H9 (cell line): ENCODE measurements at regions not wholly inside any gene's neighbourhood (a gene's known extent, or its start where the extent isn't known, plus 50 kb on each side); places are given as distances from the start of the nearest gene placed in this dataset.

Source experiments
- DNase-seq: peaks from one replicate; pipeline ENCODE4 v3.0.0-alpha.2; 2017
- H2AFZ ChIP-seq: one replicate; pipeline ENCODE4 v1.6.1; 2013; ENCODE audit warnings: mild to moderate bottlenecking, low read length, control low read depth, moderate library complexity
- H2AK5ac ChIP-seq: 2 replicates; pipeline ENCODE4 v1.6.1; 2013; ENCODE audit warnings: low read length, control low read depth, mixed read lengths; ENCODE audit not compliant: insufficient read length
- H2BK120ac ChIP-seq: one replicate; pipeline ENCODE4 v1.6.1; 2013; ENCODE audit warnings: low read depth, mild to moderate bottlenecking, low read length, control low read depth, inconsistent platforms; ENCODE audit not compliant: poor library complexity, severe bottlenecking
- H2BK12ac ChIP-seq: 2 replicates; pipeline ENCODE4 v1.6.1; 2013; ENCODE audit warnings: low read length, control low read depth, mixed read lengths, low read depth; ENCODE audit not compliant: insufficient read length
- H2BK15ac ChIP-seq: 2 replicates; pipeline ENCODE4 v1.6.1; 2013; ENCODE audit warnings: low read depth, low read length, control low read depth
- H2BK20ac ChIP-seq: one replicate; pipeline ENCODE4 v1.6.1; 2013; ENCODE audit warnings: low read depth, mild to moderate bottlenecking, low read length, control low read depth, inconsistent platforms; ENCODE audit not compliant: poor library complexity, severe bottlenecking
- H2BK5ac ChIP-seq: 2 replicates; pipeline ENCODE4 v1.6.1; 2013; ENCODE audit warnings: low read length, control low read depth, mixed read lengths; ENCODE audit not compliant: insufficient read length
- H3K14ac ChIP-seq: 2 replicates; pipeline ENCODE4 v1.6.1; 2013; ENCODE audit warnings: low read length, control low read depth; ENCODE audit not compliant: insufficient read depth
- H3K18ac ChIP-seq: 2 replicates; pipeline ENCODE4 v1.6.1; 2013; ENCODE audit warnings: low read depth, mild to moderate bottlenecking, mixed read lengths, low read length, control low read depth; ENCODE audit not compliant: insufficient read length
- H3K23ac ChIP-seq: 2 replicates; pipeline ENCODE4 v1.6.1; 2013; ENCODE audit warnings: low read length, control low read depth, mixed read lengths, low read depth; ENCODE audit not compliant: insufficient read length
- H3K23me2 ChIP-seq: 2 replicates; pipeline ENCODE4 v1.6.1; 2013; ENCODE audit warnings: low read depth, mild to moderate bottlenecking, mixed read lengths, low read length, control low read depth; ENCODE audit not compliant: insufficient read length, poor library complexity, severe bottlenecking
- H3K27ac ChIP-seq: 2 replicates; pipeline ENCODE4 v1.5.1; 2013; ENCODE audit warnings: low read length, control low read depth, mixed read lengths, low read depth; ENCODE audit not compliant: insufficient read length
- H3K27me3 ChIP-seq: 2 replicates; pipeline ENCODE4 v1.6.1; 2013; ENCODE audit warnings: low read length, control low read depth, inconsistent platforms; ENCODE audit not compliant: insufficient read depth
- H3K4ac ChIP-seq: 2 replicates; pipeline ENCODE4 v1.6.1; 2013; ENCODE audit warnings: low read depth, mild to moderate bottlenecking, control low read depth, inconsistent platforms, low read length, moderate library complexity
- H3K4me1 ChIP-seq: 2 replicates; pipeline ENCODE4 v1.6.1; 2013; ENCODE audit warnings: low read length, control low read depth, inconsistent platforms; ENCODE audit not compliant: insufficient read depth
- H3K4me2 ChIP-seq: 2 replicates; pipeline ENCODE4 v1.6.1; 2013; ENCODE audit warnings: low read length, control low read depth, mixed read lengths; ENCODE audit not compliant: insufficient read length, insufficient read depth
- H3K56ac ChIP-seq: 2 replicates; pipeline ENCODE4 v1.6.1; 2013; ENCODE audit warnings: low read depth, mild to moderate bottlenecking, mixed read lengths, low read length, control low read depth; ENCODE audit not compliant: insufficient read length
- H3K79me1 ChIP-seq: 2 replicates; pipeline ENCODE4 v1.6.1; 2013; ENCODE audit warnings: low read depth, mild to moderate bottlenecking, moderate library complexity, low read length, control low read depth, inconsistent platforms; ENCODE audit not compliant: insufficient read depth, poor library complexity, severe bottlenecking
- H3K79me2 ChIP-seq: 2 replicates; pipeline ENCODE4 v1.6.1; 2013; ENCODE audit warnings: low read length, control low read depth, inconsistent platforms; ENCODE audit not compliant: insufficient read depth
- H3K9ac ChIP-seq: 2 replicates; pipeline ENCODE4 v1.6.1; 2013; ENCODE audit warnings: low read length, control low read depth, mixed read lengths; ENCODE audit not compliant: insufficient read length; ENCODE audit errors: extremely low read depth
- H3K9me3 ChIP-seq: one replicate; pipeline ENCODE4 v1.6.1; 2013; ENCODE audit warnings: low read depth, low read length, inconsistent platforms; ENCODE audit not compliant: control insufficient read depth
- H3T11ph ChIP-seq: one replicate; pipeline ENCODE4 v1.6.1; 2013; ENCODE audit warnings: mild to moderate bottlenecking, low read length, control low read depth, inconsistent platforms
- H4K20me1 ChIP-seq: one replicate; pipeline ENCODE4 v1.6.1; 2013; ENCODE audit not compliant: control insufficient read depth, insufficient read length, insufficient read depth
- H4K5ac ChIP-seq: 2 replicates; pipeline ENCODE4 v1.6.1; 2013; ENCODE audit warnings: low read depth, mild to moderate bottlenecking, mixed read lengths, low read length, control low read depth; ENCODE audit not compliant: insufficient read length
- H4K8ac ChIP-seq: replicated peaks from 2 replicates; pipeline ENCODE4 v1.6.1; 2013; ENCODE audit warnings: low read length, control low read depth, mixed read lengths, low read depth; ENCODE audit not compliant: insufficient read length
- H4K91ac ChIP-seq: 2 replicates; pipeline ENCODE4 v1.6.1; 2013; ENCODE audit warnings: low read depth, mild to moderate bottlenecking, moderate library complexity, mixed read lengths, low read length, control low read depth; ENCODE audit not compliant: insufficient read length
- H3K27ac Mint-ChIP-seq, 3 experiments: 2 replicates in 2 of 3; 3 replicates in 1 of 3; pipeline ENCODE4 v1.8.0; 2020 to 2021; ENCODE audit warnings: mixed read lengths in 3 of 3, mild to moderate bottlenecking in 1 of 3, moderate library complexity in 1 of 3
- H3K27me3 Mint-ChIP-seq: 2 replicates; pipeline ENCODE4 v1.8.0; 2021; ENCODE audit warnings: low read depth, mild to moderate bottlenecking, moderate library complexity, mixed read lengths
- H3K36me3 Mint-ChIP-seq, 3 experiments: 2 replicates in 2 of 3; 3 replicates in 1 of 3; pipeline ENCODE4 v1.8.0; 2020 to 2021; ENCODE audit warnings: low read depth in 3 of 3, mixed read lengths in 3 of 3; ENCODE audit not compliant: insufficient read depth in 1 of 3
- H3K4me1 Mint-ChIP-seq, 2 experiments: 2 replicates each; pipeline ENCODE4 v1.8.0; 2020; ENCODE audit warnings: mixed read lengths in 2 of 2
- H3K4me3 Mint-ChIP-seq, 2 experiments: 2 replicates in 1 of 2; 3 replicates in 1 of 2; pipeline ENCODE4 v1.8.0; 2020 to 2021; ENCODE audit warnings: mild to moderate bottlenecking in 2 of 2, mixed read lengths in 2 of 2, moderate library complexity in 1 of 2
- H3K9me3 Mint-ChIP-seq, 2 experiments: 2 replicates in 1 of 2; 3 replicates in 1 of 2; pipeline ENCODE4 v1.8.0; 2020; ENCODE audit warnings: mild to moderate bottlenecking in 2 of 2, mixed read lengths in 2 of 2, moderate library complexity in 1 of 2
- WGBS: extraction: QIAGEN DNeasy Blood & Tissue Kit; methylation state at CpG from one replicate; pipeline ENCODE4 v1.1.7; 2013; ENCODE audit warnings: missing lambda C conversion rate, low lambda C conversion rate, mixed read lengths; ENCODE audit not compliant: insufficient read length; ENCODE audit errors: extremely low coverage; 5-methylcytosine and 5-hydroxymethylcytosine counted together
- TF ChIP-seq, protein P1 (sequence below): fragments of 200-600 bp; sonication (generic); conservative IDR thresholded peaks from 3 replicates; pipeline ENCODE4 v1.8.0; 2021; ENCODE audit warnings: antibody characterized with exemption, mild to moderate bottlenecking

DNA sequence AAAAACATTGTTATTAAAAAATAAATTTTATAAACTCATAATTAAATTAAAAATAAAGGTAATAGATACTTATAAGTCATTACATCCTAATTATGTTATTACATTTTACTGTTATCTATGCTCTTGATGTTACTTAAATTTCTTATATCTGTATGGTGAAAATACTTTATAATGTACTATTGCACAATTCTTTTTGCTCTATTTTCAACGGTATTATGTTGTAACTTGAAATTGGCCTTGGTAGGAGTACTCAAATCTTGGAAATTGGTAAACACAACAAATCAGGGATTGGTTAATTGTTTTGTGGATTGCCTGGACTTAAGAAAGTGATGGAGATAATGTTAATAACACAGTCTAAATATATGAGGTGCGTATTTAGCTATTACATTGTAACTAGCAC is 273.3 kb downstream of the MDFIC start:
- Histone ChIP-seq H4K5ac (no peak overlapping the region), H2AFZ (no peak overlapping the region), H2BK12ac (no peak overlapping the region), H3K4me1 (no peaks in the 10 kb centered on the region), H3K14ac (no peak overlapping the region), H4K20me1 (no peaks in the 10 kb centered on the region), H4K91ac (no peak overlapping the region), H3K27ac (no peak overlapping the region), H3T11ph (no peak overlapping the region), H3K23me2 (no peaks in the 10 kb centered on the region), H3K79me1 (no peaks in the 10 kb centered on the region), H3K9me3 (no peaks in the 10 kb centered on the region), H3K4me2 (no peak overlapping the region), H3K56ac (no peak overlapping the region), H3K4ac (no peak overlapping the region), H2BK120ac (no peak overlapping the region), H4K8ac (no peak overlapping the region), H2BK5ac (no peak overlapping the region), H3K27me3 (no peaks in the 10 kb centered on the region), H3K23ac (no peak overlapping the region), H3K18ac (no peak overlapping the region), H3K9ac (no peak overlapping the region), H3K79me2 (no peaks in the 10 kb centered on the region), H2BK20ac (no peak overlapping the region), H2BK15ac (no peak overlapping the region), H2AK5ac (no peak overlapping the region)
- no peaks in the 10 kb centered on the region for H3K4me1 Mint-ChIP-seq
- H3K27me3 Mint-ChIP-seq: no peaks in the 10 kb centered on the region; the same call in 1 of the 2 replicates
- no peak overlapping the region for H3K27ac Mint-ChIP-seq
- no peak for DNase-seq
- TF ChIP-seq, protein P1, sequence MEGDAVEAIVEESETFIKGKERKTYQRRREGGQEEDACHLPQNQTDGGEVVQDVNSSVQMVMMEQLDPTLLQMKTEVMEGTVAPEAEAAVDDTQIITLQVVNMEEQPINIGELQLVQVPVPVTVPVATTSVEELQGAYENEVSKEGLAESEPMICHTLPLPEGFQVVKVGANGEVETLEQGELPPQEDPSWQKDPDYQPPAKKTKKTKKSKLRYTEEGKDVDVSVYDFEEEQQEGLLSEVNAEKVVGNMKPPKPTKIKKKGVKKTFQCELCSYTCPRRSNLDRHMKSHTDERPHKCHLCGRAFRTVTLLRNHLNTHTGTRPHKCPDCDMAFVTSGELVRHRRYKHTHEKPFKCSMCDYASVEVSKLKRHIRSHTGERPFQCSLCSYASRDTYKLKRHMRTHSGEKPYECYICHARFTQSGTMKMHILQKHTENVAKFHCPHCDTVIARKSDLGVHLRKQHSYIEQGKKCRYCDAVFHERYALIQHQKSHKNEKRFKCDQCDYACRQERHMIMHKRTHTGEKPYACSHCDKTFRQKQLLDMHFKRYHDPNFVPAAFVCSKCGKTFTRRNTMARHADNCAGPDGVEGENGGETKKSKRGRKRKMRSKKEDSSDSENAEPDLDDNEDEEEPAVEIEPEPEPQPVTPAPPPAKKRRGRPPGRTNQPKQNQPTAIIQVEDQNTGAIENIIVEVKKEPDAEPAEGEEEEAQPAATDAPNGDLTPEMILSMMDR: no peak
- no CpG with 5 or more reads among the region's 2 CpGs for whole genome bisulfite sequencing
- no peaks in the 10 kb centered on the region for H3K9me3 Mint-ChIP-seq
- no peaks in the 10 kb centered on the region for H3K36me3 Mint-ChIP-seq
- H3K4me3 Mint-ChIP-seq: no peak overlapping the region
